Activated T-helper 17 cell treated with anti-CD3 and anti-CD28 coated beads, Interleukin-2, amount 50 U/mL, for 72 hours (primary cell): ENCODE measurements at regions not wholly inside any gene's neighbourhood (a gene's known extent, or its start where the extent isn't known, plus 50 kb on each side); places are given as distances from the start of the nearest gene placed in this dataset.

Experiments used
- ATAC-seq: fragments of 150-1000 bp; cut with Tn5 transposase; replicated peaks from 2 replicates; pipeline ENCODE4 v1.10.0; 2021; ENCODE audit warnings: mild to moderate bottlenecking, moderate library complexity
- H3K27ac Mint-ChIP-seq: one replicate; pipeline ENCODE4 v1.8.0; 2022; ENCODE audit warnings: mixed read lengths
- H3K27me3 Mint-ChIP-seq: one replicate; pipeline ENCODE4 v1.8.0; 2022; ENCODE audit warnings: mixed read lengths
- H3K36me3 Mint-ChIP-seq: one replicate; pipeline ENCODE4 v1.8.0; 2022; ENCODE audit warnings: low read depth, mild to moderate bottlenecking, mixed read lengths
- H3K4me1 Mint-ChIP-seq: one replicate; pipeline ENCODE4 v1.8.0; 2022; ENCODE audit warnings: mixed read lengths
- H3K4me3 Mint-ChIP-seq: one replicate; pipeline ENCODE4 v1.8.0; 2022; ENCODE audit warnings: mild to moderate bottlenecking, mixed read lengths
- H3K9me3 Mint-ChIP-seq: one replicate; pipeline ENCODE4 v1.8.0; 2022; ENCODE audit warnings: mixed read lengths

GRCh38 chr4:1511441-1512041, 105.3 kb upstream of the NKX1-1 start:
- no peak overlapping the region for H3K27ac Mint-ChIP-seq
- H3K9me3 Mint-ChIP-seq: no peaks in the 10 kb centered on the region
- H3K27me3 Mint-ChIP-seq: peaks cover 5% of the 10 kb centered on the region
- H3K4me1 Mint-ChIP-seq: no peaks in the 10 kb centered on the region
- no peaks in the 10 kb centered on the region for H3K36me3 Mint-ChIP-seq
- H3K4me3 Mint-ChIP-seq: no peak overlapping the region
- peak; percentile 92 for ATAC-seq

GRCh38 chr4:1510931-1511330, 104.7 kb upstream of the NKX1-1 start:
- no peaks in the 10 kb centered on the region for H3K9me3 Mint-ChIP-seq
- no peaks in the 10 kb centered on the region for H3K4me1 Mint-ChIP-seq
- no peaks in the 10 kb centered on the region for H3K36me3 Mint-ChIP-seq
- no peak for ATAC-seq
- peaks cover 5% of the 10 kb centered on the region for H3K27me3 Mint-ChIP-seq
- H3K4me3 Mint-ChIP-seq: no peak overlapping the region
- H3K27ac Mint-ChIP-seq: no peak overlapping the region

GRCh38 chr4:1509366-1509765, 103.1 kb upstream of the NKX1-1 start:
- Mint-ChIP-seq H3K36me3 (no peaks in the 10 kb centered on the region), H3K4me1 (no peaks in the 10 kb centered on the region), H3K27me3 (peaks cover 5% of the 10 kb centered on the region), H3K4me3 (no peak overlapping the region), H3K27ac (no peak overlapping the region), H3K9me3 (no peaks in the 10 kb centered on the region)
- ATAC-seq: no peak

GRCh38 chr4:1508161-1509160, 102.2 kb upstream of the NKX1-1 start:
- Mint-ChIP-seq H3K36me3 (no peaks in the 10 kb centered on the region), H3K4me1 (no peaks in the 10 kb centered on the region), H3K4me3 (no peak overlapping the region), H3K27ac (no peak overlapping the region), H3K9me3 (no peaks in the 10 kb centered on the region), H3K27me3 (peaks cover 5% of the 10 kb centered on the region)
- ATAC-seq: no peak

- no peaks in the 10 kb centered on the region for H3K9me3 Mint-ChIP-seq
- H3K27ac Mint-ChIP-seq: no peak overlapping the region
- no peak for ATAC-seq
- no peak overlapping the region for H3K4me3 Mint-ChIP-seq
- H3K27me3 Mint-ChIP-seq: peaks cover 5% of the 10 kb centered on the region
- H3K36me3 Mint-ChIP-seq: no peaks in the 10 kb centered on the region
- H3K4me1 Mint-ChIP-seq: no peaks in the 10 kb centered on the region
Observed at GRCh38 chr4:1506956-1507721, 100.9 kb upstream of the NKX1-1 start.

GRCh38 chr4:1505511-1506460, 99.5 kb upstream of the NKX1-1 start:
- Mint-ChIP-seq H3K4me3 (no peak overlapping the region), H3K4me1 (no peaks in the 10 kb centered on the region), H3K27me3 (peaks cover 5% of the 10 kb centered on the region), H3K27ac (no peak overlapping the region), H3K9me3 (no peaks in the 10 kb centered on the region), H3K36me3 (no peaks in the 10 kb centered on the region)
- no peak for ATAC-seq

GRCh38 chr4:1504595-1505500, 98.6 kb upstream of the NKX1-1 start:
- Mint-ChIP-seq H3K9me3 (no peaks in the 10 kb centered on the region), H3K4me1 (no peaks in the 10 kb centered on the region), H3K4me3 (no peak overlapping the region), H3K27ac (no peak overlapping the region), H3K27me3 (peaks cover 5% of the 10 kb centered on the region), H3K36me3 (no peaks in the 10 kb centered on the region)
- ATAC-seq: no peak

GRCh38 chr4:1503583-1504471, 97.6 kb upstream of the NKX1-1 start:
- Mint-ChIP-seq H3K4me1 (no peaks in the 10 kb centered on the region), H3K4me3 (no peak overlapping the region), H3K27me3 (peaks cover 5% of the 10 kb centered on the region), H3K9me3 (no peaks in the 10 kb centered on the region), H3K27ac (no peak overlapping the region), H3K36me3 (no peaks in the 10 kb centered on the region)
- ATAC-seq: no peak

- no peak for ATAC-seq
- Mint-ChIP-seq H3K27ac (no peak overlapping the region), H3K4me3 (no peak overlapping the region), H3K9me3 (no peaks in the 10 kb centered on the region), H3K36me3 (no peaks in the 10 kb centered on the region), H3K4me1 (no peaks in the 10 kb centered on the region), H3K27me3 (peaks cover 5% of the 10 kb centered on the region)
Observed at GRCh38 chr4:1502976-1503375, 96.7 kb upstream of the NKX1-1 start.

GRCh38 chr4:1502501-1502886, 96.3 kb upstream of the NKX1-1 start:
- Mint-ChIP-seq H3K4me1 (no peaks in the 10 kb centered on the region), H3K4me3 (no peak overlapping the region), H3K9me3 (no peaks in the 10 kb centered on the region), H3K36me3 (no peaks in the 10 kb centered on the region), H3K27me3 (no peaks in the 10 kb centered on the region), H3K27ac (no peak overlapping the region)
- ATAC-seq: no peak

GRCh38 chr4:1501754-1502500, 95.7 kb upstream of the NKX1-1 start:
- H3K4me1 Mint-ChIP-seq: no peaks in the 10 kb centered on the region
- H3K9me3 Mint-ChIP-seq: no peaks in the 10 kb centered on the region
- no peak for ATAC-seq
- no peaks in the 10 kb centered on the region for H3K36me3 Mint-ChIP-seq
- H3K27me3 Mint-ChIP-seq: no peaks in the 10 kb centered on the region
- no peak overlapping the region for H3K27ac Mint-ChIP-seq
- H3K4me3 Mint-ChIP-seq: no peak overlapping the region
